Left ventricle myocardium superior (tissue), 1 donor: ENCODE measurements at regions not wholly inside any gene's neighbourhood (a gene's known extent, or its start where the extent isn't known, plus 50 kb on each side); places are given as distances from the start of the nearest gene placed in this dataset.
"Not testable (repeated sequence)": the region's sequence is repeated elsewhere in the genome, so short reads cannot be mapped to it uniquely, and the experiment has no call there.

Source experiments
- ATAC-seq: fragments of 200-7000 bp; cut with Tn5 transposase; one replicate; pipeline ENCODE4 v1.9.1; 2020; ENCODE audit warnings: mild to moderate bottlenecking, moderate library complexity
- DNase-seq: peaks from one replicate; pipeline ENCODE4 v3.0.0-alpha.2; 2020
- intact Hi-C: fragments of 100-400 bp; cut with micrococcal nuclease; formaldehyde crosslinking; loops from one replicate; pipeline ENCODE4 v1.11.0; 2022
- donor health status: DM: no; HTN: yes; CAD: no; lungs with severe emphysema.

DNA sequence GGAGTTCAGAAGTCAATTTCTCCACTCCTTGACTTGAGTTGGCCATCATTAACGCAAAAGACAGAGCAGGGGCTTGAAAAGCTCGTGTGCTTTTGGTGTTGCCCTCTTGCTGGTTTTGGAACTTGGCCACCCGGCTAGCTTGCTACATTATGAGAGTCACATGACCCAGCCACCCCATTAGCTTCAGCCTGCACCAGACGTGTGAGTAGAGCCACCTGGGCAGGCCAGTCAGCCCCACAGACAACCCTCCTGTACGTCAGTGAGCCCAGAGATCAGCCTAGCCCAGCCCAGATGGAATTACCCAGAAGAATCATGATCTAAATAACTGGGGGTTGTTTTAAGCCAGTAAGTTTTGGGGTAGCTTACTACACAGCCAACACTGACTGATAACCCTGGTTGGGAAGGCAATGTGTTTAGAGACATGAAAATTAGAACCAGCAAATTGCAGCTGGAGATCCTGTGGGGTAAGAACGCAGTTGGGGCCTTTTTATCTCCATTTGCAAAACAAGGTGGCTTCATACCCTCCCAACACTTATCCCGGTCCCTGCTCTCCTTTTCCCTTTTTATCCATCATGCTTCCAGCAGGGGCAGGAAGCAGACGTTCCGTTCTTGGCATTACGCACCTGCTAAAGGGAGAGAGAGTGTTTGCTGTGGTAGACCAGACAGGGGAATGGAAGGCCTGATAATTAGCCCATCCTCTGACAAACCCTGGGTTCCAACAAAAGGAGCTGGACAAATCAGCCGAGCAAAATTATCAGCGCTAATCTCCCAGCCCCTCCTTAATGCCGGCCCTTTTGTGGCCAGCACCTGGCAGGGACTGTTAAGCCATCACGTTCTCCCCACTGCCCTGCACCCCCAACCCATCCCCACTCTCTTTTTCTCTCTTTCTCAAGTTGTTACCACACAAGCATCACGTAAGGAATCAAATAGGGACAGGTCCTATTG is 548.7 kb upstream of the CADM1 start:
- DNase-seq (no peak), ATAC-seq (no peak)
- intact Hi-C loops = no loop called here

DNA sequence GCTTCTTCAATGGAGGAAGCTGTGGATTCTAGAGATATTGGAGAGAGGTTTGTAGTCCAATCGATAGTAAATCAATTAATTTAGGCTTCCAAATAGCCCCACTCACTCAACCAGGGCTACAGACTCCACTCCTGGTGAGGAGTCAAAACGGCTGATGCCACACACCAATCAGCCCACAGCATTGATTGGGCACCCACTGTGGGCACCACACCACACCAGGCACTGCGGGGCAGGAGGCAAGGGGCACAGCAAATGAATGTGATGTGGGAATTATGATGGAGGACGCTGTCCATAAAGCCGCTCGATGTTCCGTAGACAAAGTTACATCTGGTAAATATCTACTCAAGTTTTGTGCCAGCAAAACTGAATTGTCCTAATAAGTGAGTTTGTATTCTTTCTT is 547.3 kb upstream of the CADM1 start:
- ATAC-seq (no peak), DNase-seq (no peak)
- intact Hi-C loops = no loop called here

DNA sequence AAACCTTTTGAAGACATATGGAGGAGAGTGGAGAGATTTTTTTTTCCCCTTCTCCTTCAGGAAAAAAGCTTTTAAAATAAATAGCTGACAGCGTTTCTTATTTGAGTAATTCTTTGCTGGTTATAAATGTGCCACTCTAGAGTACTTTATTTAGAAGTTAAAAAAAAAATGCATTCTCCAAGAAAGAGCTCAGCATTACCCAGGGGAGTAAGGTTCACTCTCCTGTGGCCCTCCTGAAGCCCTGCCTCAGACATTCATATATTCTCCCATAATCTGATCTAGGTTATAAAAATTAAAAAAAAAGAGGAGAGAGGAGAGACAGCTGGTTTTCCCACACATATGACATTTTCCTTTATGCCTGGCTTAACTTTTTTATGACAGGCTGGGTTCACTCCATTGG is 545.2 kb upstream of the CADM1 start:
- DNase-seq = no peak
- no peak for ATAC-seq
- intact Hi-C loops = no loop called here

DNA sequence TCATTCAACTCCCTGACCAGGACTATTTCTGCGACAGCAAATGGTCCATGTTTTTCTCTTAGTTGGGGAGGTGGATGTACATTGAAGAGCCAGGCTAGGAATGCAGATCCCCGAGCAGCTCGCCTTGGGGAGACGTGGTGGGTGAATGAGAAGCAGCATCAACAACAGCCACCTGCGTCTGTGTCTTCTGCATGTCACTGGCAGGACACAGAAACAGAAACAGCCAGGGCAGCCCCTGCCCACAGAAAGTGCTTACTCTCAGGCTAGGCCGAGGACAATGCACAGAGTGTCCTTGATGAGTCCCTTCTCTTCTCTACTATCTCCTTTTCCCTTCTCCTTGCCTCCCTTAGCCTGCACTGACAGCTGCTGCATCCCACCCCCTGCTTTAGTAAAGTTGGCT is 541.9 kb upstream of the CADM1 start:
- DNase-seq (no peak), ATAC-seq (no peak)
- intact Hi-C loops = no loop called here

DNA sequence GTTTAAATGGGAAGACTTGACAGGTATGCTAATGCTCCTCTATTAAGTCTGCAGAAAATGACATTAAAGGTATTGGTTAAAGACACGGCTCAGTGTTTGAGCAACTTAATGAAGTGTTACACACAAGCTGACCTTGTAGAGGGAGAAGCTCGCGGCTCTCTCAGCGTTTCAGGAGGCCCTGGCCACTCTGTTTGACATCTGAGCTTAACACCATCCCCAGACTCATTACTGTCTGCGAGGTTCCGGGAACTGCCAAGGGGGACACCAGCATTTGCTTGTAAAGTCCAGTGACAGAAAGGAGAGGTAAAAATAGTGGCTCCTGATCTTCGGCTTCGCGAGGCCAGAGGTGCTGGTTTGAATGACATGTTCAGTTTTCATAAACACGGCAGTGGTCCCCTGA is 540.7 kb upstream of the CADM1 start:
- intact Hi-C loops = no loop called here
- ATAC-seq = no peak
- DNase-seq = no peak

DNA sequence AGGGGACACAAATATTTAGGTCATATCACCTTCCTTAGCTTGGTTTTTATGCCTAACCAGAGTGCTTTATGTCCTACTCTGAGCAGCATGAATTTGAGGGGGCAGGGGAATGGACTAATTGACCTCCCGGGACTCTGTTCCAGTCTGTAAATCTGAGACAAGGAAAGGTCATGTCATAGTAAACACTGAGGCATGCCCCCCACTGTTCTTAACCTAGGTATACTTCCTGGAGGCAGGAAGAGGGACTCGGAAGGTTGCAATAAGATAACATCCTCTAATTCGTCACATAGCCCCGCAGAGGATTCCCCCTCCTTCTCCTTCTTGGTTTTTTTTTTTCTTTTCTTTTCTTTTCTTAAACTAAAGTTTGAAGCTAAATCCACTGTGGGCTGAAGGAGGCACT is 540.3 kb upstream of the CADM1 start:
- ATAC-seq (no peak), DNase-seq (no peak)
- intact Hi-C loops = no loop called here

DNA sequence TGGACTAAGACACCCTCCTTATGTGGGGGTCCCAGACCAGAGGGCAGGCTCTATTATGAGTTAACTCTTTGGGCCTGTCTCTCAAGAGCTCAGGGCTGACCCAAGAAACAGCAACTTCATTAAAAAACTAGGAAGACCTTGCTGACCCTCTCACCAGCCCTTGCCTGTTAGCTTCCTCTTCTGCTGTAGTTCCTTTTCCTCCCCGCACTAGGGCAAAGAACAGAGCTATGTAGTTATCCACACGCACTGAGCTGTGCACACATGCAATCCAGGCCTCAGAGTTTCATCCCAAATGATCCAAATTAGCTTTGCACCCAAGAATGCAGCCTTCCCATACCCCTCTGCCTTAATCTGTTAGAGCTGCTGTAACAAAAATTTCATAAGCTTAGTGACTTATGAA is 539.6 kb upstream of the CADM1 start:
- intact Hi-C loops = no loop called here
- ATAC-seq (no peak), DNase-seq (no peak)

DNA sequence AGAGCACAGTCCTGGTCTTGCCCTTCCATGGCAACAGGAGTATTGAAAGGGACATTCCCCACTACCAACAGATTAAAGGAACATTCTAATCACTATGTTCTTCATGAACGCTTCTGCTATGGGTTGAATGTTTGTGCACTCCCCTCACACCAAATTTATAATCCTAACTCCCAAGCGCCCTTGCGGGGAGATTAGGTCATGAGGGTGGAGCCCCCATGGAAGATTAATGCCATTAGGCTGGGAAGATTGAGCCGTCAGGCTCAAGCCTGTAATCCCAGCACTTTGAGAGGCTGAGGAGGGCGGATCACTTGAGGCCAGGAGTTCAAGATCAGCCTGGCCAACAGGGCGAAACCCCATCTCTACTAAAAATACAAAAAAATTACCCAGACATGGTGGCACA is 538.8 kb upstream of the CADM1 start:
- DNase-seq, ATAC-seq, intact Hi-C loops: not testable (repeated sequence)

DNA sequence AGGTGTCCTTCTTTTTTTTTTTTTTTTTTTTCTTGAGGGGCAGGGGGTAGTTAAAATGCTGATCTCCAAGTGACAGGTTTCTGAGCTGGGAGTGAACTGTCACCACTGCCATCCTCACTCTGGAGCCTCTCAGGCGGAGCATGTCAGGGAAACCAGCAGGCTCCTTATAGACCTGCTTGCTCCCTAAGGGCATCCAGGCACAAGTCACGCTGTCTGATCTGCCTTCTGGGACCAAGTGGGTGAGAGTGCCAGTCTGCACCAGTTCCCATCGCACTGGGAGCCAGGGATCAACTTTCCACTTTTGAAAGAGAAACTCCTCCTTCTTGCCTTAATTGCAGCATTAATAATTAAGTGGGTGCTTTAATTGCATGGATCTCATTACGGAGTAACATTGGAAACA is 537.9 kb upstream of the CADM1 start:
- DNase-seq (no peak), ATAC-seq (no peak)
- intact Hi-C loops = no loop called here

DNA sequence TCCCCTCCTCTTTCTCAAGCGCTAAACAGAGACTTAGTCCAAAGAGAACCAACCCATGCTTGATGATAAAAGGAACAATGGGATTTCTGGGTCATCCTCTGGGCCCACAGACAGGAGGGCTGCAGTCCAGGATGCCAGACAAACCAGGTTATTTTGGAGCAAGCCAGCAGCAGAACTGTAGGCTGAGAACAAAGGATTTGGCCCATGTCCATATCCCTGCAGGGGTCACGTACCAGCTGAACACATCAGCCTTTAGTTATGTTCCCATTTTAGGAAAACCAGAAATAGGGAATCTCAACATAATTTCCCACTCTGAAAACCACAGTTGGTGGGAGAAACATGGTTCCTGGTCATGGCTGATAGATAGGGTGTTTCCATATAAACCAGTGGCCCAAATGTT is 533.6 kb upstream of the CADM1 start:
- DNase-seq (no peak), ATAC-seq (no peak)
- intact Hi-C loops = no loop called here

DNA sequence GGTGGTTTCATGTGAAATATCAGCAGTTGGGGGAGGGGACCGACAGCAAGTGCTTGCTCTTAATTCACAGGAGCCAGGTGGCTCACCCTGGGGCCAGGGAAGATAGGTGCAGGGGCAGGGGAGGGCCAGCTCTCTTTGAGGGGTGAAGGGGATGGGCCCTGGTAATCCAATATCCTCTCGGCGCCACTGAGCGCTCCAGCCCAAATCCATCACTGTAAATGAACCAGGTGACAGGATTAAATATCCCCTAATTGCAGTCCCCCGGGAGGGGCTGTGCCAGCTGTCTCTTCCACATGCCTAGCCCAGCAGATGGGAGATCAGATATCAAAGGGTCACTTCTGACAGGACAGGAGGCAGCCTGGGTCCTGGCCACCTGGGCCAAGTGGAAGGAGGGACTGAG is 531.8 kb upstream of the CADM1 start:
- DNase-seq (no peak), ATAC-seq (no peak)
- intact Hi-C loops = no loop called here

DNA sequence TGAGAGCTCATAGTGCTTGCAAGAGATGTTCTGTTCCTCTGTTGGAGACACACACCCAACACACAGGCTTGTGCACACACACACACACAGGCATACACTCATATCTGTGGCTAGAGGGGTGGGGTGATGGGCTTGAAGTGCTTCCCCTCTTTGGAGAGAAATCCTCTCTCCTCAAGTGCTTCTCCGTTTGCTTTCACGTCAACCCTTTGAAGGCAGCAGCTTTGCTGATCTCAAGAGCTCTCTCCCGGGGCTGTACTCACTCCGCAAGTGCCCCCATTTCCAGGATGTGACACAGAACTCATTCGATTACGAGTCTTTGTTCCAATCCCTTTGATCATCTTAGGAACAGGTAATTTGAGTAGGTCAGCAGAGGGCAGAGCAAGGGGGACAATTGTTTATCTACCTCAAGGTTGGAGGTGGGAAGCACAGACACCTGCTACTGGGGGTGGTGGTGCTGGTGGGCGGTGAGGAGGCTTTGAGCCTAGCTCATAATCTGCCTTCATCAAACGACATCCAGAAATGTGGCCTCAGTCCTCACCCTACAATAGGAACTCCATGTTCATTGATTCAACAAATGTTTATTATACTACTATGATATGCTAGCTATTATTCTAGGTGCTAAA is 529.8 kb upstream of the CADM1 start:
- intact Hi-C loops = no loop called here
- no peak for DNase-seq
- ATAC-seq = no peak

DNA sequence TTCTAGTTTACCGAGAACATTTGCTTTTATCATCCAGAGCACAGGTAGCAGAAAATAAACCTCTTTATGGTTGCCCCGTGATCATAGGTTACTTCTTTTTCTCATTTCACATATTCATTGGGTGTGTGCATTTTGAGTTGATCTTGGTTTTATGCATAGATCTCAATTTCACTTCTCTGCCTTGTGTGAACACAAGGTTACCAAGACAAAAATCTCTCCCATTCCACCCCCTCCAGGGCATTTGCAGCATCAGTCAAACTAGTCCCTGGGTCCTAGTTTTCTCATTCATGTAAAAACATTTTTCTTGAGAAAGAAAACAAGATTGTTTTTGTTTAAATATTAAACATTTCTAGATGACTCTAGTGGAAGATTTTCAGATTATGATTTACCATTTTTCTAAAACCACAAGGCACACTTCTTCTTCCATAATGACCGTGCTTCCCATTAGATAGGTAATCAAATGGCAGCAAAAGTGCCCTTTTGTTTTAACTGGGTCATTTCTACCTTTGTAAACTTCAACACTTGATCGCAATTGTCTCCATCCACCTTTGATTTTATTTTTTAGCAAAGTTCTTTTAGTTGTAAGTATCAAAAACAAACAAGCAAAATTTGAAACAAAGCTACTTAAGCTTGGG is 526.6 kb upstream of the CADM1 start:
- no peak for ATAC-seq
- intact Hi-C loops = no loop called here
- DNase-seq = no peak

DNA sequence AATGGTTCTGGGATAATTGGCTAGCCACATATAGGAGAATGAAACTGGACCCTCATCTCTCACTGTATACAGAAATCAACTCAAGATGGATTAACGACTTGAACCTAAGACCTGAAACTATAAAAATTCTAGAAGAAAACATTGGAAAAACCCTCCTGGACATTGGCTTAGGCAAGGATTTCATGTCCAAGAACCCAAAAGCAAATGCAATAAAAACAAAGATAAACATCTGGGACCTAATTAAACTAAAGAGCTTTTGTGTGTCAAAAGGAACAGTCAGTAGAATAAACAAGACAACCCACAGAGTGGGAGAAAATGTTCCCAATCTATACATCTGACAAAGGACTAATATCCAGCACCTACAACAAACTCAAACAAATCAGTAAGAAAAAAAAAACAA is 524.3 kb upstream of the CADM1 start:
- intact Hi-C loops, ATAC-seq, DNase-seq: not testable (repeated sequence)

DNA sequence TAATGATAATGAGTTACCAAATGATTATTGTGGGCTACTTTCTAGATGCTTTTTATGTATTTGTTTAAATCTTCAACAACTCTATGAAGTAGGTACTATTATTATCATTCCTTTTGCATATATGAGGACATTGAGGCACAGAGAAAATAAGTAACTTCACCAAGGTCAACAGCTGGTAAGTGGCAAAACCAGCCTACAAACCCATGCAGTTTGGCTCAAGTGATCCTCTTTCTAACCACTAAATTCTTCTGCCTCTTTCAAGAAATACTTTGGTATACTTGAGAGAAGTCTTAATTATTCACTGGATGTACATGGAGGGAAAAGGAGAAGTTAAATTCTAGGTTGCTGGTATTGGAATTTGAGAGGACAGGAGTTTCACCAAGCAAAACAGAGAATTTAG is 495.2 kb upstream of the CADM1 start:
- intact Hi-C loops = no loop called here
- no peak for ATAC-seq
- DNase-seq = no peak

DNA sequence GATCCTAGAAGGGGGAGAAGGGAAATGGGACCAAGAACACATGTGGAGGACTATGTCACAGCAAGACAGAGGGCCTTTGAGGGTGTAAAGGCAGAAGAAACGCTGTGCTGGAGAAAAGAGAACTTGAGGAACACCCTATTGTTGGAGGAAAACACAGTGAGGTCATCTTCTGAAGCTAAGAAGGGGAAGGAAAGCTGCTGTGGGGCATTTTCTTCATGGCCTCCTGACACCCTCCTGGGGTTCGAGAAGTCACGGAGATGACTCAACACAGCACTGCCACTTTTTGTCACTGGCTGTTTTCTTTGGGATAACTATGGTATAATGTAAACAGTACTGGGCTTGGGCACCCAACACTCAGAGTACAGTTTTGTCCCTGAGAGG is 492.6 kb upstream of the CADM1 start:
- DNase-seq (no peak), ATAC-seq (peak; percentile 22)
- intact Hi-C loops = no loop called here

DNA sequence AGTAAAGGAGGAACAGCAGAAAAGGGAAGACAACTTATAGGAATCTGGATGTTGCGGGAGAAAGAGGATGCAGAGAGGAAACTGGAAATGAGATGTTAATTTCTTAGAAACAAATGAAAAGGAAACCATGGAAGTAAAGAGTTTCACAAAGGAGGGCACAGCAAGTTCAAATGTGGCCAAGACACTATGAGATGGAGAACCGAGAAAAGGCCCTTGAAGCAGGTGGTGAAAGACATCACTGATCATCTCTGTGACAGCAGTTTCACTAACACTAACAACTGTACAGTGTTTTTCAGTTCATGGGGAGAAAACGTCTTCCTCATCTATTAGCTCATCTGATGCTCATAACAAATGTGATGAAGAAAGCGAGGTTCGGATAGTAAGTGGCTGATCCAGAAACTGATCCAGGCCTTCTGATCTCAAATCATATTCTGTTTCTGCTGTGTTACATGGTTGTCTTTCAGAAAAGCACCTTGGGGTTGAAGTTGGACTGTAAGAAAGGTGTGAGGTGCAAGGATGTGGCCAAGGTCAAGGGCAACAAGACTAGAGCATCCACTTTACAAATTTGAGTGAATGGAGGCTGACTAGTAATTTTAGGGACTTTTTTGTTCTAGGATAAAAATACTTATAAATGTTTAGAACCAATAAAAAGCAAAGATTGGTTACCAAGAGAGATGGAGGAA is 492.1 kb upstream of the CADM1 start:
- DNase-seq (no peak), ATAC-seq (no peak)
- intact Hi-C loops = no loop called here

DNA sequence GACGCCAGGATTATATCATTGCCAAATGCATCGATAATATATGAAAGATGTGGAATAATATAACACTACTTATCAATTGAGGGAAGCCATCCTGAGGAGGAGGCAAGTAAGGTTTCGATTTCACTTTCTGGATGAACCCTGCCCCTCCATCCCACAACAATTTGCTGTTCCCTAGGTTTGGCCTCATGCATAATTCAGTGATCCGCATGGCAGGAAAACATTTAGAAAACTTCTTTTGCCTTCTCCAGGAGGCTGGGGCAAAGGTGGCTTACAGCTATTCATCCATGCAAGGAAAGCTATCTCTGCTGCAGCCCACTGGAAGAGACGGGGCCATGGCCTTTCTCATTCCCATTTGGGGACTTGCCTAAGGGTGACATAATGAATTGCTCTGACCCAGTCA is 489.4 kb upstream of the CADM1 start:
- intact Hi-C loops = no loop called here
- ATAC-seq (no peak), DNase-seq (no peak)

DNA sequence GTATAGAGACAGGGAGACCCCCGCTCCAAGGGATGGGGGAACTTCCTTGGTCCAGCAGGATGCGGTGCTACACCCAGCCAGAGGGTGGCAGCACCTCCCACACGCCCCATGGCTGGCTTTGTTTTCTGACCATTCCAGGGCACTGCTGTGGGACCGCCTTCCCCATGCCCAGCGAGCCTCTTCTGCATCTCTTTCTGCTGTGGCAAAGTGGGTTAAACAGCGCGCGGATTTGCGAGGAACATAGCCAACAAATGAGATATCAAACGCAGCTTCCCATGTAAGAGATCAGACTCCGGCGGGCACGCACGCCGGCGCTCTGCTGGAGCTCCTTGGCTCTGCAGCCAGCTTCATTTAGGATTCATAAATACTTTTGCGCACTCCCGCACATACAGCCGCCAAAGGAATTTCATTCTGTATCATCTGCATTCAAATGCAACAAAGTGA is 485.8 kb upstream of the CADM1 start:
- peak; percentile 73 for ATAC-seq
- intact Hi-C loops = no loop called here
- peak; percentile 53 for DNase-seq

DNA sequence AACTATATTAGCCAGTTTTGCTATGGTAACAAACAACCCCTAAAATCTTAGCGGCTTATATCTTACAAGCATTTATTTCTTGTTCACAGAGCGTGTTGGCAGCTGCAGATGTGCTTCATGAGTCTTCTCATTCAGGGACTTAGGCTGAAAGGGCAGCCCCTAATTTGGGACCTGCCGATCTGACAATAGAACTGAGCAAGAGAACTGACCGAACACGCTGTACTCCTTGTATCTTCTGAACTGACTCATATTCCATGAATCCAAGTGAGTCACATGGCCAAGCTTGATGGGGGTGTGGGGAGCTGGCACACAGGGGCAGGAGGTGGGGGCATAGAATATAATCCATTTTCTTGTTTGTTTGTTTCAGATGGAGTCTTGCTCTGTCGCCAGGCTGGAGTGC is 481.7 kb upstream of the CADM1 start:
- intact Hi-C loops = no loop called here
- ATAC-seq = no peak

More for the DNA sequence above, 481.7 kb upstream of the CADM1 start:
- no peak for DNase-seq
